ENCODE measurements at regions not wholly inside any gene's neighbourhood (a gene's known extent, or its start where the extent isn't known, plus 50 kb on each side); places are given as distances from the start of the nearest gene placed in this dataset.
"Not testable (repeated sequence)": the region's sequence is repeated elsewhere in the genome, so short reads cannot be mapped to it uniquely, and the experiment has no call there.

DNA sequence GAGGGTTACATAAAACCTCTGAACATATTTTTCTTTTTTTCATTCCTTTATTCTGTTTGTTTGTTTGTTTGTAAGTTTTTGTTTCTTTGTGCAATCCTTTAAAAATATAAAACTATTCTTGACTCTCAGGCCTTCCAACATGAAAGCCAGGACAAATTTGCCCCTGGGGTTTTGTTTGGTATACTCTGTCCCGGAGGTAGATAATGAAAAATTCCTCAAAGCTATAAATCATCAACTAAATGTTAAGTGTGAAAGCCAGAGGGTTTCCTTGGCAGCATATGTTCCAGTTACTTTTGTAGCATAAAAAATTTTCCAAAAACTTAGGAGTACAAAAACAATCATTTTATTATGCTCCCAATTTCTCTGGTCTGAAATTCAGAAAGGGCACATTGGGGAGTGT, 1084.3 kb upstream of the GJE1 start:
- no peak for DNase-seq

DNA sequence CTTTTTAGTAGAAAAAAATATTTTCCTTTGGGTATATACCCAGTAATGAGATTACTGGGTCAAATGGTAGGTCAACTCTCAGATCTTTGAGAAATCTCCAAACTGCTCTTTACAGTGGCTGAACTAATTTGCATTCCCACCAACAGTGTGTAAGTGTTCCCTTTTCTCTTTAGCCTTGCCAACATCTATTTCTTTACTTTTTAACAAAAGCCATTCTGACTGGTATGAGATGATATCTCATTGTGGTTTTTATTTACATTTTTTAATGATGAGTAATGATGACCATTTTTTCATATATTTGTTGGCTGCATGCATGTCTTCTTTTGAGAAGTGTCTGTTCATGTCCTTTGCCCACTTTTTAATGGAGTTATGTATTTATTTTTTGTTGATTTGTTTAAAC, 1086.2 kb upstream of the GJE1 start:
- DNase-seq, result not testable (repeated sequence)

DNA sequence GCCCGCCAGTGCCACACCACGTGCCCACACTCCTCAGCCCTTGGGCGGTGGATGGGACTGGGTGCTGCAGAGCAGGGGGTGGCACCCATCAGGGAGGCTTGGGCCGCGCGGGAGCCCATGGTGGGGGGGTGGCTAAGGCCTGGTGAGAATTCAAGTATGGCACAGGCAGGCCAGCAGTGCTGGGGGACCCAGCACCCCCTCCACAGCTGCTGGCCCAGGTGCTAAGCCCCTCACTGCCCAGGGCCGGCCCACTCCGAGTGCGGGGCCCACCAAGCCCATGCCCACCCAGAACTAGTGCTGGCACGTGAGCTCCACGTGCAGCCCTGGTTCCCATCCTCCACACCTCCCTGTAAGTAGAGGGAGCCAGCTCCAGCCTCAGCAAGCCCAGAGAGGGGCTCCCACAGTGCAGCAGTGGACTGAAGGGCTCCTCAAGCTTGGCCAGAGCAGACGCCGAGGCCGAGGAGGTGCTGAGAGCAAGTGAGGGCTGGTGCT, 1091.1 kb upstream of the GJE1 start:
- DNase-seq, result no peak

DNA sequence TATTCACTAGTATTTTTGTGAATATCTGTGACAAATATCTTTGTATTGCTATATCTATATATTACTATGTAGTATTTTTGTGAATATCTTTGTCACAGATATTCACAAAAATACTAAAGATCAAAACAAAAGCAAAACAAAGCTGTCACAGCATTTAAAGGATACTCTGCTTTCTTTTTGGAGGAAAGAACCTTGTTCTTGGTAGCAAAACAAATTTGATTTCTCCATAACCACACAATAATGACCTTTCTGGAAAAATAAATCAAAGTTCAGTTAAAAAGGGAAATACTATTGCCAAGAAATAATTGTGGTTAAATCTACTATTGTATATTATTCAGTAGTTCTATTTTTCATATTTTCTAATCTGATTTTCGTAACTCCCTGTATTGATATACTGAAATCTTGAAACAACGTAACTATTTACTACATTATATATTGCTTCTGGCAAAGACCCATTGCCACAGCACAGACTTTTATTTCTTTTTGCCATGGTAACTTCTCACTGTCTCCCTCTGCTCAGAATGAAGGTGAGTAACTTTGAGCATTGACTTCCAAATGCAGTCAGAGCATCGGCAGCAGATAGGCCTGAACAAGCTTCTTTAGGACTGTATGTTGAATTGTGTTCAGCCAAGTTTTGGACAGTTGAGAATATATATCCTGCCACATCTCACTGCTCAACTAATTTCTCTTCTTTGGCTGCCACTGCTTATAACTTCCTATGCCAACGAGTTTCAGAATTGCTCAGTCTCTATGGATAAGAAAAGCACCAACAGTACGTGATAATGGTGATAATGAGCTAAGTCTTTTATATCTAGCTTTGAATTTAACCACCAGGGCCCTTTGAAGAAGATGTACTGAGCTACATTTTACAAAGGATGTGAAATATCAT, 1097.2 kb upstream of the GJE1 start:
- no peak for DNase-seq

DNA sequence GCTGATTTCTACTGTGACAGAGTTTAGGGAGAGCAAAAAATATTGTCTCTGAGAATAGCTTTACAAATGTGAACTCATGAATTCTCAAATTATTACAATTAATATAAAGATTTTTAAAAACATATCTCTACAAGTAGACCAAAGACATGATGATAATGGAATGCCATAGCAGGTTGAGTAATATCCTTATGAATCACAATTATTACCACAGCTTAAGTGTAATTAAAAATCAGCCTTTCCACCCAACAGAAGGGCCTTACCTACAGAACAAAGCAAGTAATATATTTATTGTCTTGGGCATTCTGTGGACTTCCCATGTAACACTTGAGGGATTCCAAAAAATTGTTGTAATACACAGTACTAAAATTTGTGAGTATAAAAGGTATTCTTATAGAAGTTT, 1099.6 kb upstream of the GJE1 start:
- DNase-seq, result no peak

DNA sequence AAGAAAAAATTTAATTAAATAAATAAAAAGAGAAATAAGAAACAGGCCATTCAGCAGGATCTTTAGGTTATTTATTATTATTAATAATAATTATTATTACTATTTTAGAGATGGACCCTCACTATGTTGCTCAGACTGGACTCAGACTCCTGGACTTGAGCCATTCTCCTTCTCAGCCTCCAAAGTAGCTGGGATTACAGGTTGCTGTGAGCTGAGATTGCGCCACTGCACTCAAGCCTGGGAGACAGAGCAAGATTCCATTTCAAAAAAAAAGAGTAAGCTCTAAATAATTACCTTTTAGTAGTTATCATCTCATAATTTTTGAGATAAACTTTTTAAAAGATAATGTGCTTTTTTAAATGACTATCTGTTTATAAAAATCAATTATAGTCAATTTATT, 1102.8 kb upstream of the GJE1 start:
- no peak for DNase-seq

DNA sequence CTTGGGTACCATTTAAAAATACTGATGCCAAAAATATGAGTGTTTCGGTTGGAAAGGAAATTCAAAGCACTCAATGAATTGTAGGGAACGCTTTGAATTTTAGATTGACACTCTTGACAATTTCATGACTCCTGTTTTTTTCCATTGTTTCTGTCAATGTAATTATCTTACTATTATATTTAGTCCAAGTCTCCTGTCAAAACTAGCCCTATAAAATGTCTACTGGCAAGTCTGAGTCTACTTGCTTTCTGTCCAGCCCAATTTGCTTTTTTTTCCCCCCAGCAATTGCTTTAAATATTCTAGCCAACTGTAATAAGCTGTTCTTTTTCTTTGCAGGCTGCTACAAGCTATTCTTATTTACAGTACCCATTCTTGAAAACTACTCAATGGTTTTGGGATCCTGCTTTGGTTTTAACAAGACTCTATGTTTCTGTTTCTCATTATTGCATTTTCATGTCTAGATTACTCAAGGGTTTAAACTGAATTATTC, 1103.9 kb upstream of the GJE1 start:
- DNase-seq, result peak; percentile 36

DNA sequence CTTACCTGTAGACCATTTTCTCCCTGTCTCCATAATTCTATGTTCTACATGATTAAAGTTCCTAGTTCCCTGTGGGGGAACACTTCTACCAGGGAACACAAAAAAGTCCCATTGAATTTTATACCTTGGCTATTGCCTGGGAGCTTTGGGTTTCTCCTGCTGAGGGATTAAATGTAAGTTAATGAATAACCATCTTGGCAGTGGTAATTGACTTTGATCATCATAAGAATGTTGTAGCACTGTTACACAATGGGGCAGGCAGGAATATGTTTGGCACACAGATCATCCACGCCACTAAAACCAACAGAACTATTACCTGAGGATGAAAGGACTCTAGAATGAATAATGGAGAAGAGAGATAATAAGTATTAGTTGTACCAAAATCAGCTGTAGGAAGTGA, 1106.2 kb upstream of the GJE1 start:
- DNase-seq, result no peak

DNA sequence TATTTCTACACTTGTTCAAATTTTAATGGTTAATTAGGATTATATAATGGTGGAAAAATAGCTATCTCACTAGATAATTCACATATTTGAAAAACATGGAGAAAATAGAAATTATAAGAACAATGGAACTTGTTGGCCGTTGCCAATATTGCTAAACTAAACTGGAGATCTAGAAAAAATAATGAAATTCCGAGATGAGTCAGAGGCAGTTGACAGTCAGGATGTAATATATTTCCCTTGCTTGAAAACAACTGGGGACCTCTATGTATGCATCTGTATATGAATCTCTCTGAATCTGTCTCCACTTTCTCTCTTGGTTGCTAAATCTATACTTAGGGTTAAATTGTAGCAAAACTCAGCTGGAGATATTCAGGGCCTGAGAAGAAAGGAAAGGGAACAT, 1108.2 kb upstream of the GJE1 start:
- no peak for DNase-seq

DNA sequence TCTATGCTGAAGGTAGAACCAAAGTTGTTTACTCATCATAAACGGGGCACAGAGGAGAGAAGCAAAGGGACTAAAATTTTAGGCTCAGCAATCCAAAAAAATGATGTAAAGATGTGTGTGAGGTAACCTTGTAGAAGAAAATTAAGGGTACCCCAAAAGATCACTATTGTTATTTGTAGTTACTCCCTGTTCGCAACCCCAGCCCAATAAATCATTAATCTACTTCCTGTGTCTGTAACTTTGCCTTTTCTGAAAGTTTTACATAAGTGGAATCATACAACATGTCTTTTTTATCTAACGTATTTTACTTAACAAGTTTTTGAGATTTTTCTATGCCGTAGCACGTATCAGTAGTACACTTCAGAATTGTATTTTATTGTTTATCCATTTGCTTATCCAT, 1114.8 kb upstream of the GJE1 start:
- no peak for DNase-seq

DNA sequence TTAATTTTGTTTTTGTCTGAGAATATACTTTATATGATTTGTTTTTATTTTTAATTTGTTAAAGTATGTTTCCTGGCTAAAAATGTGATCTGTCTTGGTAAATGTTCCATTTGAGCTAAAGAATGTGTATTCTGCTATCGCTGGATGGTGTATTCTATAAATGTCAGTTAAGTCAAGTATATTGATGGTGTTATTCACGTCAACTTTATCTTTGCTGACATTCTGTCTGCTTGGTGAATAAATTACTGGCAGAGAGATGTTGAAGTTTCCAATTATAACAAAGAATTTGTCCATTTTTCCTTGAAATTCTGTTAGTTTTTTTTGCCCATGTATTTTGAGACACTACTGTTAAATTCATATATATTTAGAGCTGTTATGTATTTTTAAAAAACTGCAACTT, 1131.8 kb upstream of the GJE1 start:
- no peak for DNase-seq

DNA sequence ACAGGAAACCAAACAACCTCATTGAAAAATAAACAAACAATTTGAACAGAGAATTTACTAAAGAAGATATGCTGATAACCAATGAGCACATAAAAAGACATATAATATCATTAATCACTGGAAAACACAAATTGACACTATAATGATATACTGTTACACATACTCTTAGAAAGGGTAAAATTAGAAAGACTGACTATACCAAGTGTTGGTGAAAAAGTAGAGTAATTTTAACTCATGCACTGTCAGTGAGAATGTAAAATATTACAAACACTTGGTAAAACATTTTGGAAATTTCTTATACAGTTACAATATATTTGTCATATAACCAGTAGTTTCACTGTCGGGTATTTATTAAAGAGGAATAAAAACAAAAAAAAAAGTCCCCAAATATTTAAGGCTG, 1139.2 kb upstream of the GJE1 start:
- no peak for DNase-seq

DNA sequence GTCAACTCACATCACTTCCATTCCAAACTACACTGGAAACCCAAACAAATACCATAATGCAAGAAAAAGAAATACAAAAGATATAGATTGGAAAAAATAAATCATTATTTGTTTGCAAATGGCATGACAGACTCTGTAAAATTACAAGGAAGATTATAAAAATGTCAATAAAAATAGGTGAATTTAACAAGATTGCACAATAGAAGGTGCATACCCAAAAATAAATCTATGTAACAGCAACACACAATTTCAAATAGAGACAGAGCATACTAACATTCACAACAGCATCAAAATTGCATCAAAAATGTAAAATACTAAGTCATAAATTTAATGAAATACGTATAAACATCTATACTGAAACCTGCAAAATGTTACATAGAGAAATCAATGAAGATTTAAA, 1140.0 kb upstream of the GJE1 start:
- no peak for DNase-seq

DNA sequence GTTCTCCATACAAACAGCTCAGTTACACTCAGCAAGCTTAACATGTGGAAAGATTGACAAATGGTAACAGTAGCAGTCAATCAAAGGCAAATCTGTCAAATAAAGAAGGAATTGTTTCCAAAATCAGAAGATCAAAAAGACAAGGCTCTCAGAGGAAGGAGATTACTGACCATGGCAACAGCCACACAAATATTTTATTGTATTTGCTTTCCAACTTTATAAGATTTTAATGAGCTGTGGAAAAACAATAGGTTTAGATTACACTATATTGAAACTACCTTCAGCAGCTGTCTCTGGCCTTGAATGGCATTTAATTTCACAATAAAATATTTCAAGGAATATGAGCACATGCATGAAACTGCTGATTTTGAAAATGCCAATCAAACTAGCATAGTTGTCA, 1143.9 kb upstream of the GJE1 start:
- DNase-seq, result no peak

DNA sequence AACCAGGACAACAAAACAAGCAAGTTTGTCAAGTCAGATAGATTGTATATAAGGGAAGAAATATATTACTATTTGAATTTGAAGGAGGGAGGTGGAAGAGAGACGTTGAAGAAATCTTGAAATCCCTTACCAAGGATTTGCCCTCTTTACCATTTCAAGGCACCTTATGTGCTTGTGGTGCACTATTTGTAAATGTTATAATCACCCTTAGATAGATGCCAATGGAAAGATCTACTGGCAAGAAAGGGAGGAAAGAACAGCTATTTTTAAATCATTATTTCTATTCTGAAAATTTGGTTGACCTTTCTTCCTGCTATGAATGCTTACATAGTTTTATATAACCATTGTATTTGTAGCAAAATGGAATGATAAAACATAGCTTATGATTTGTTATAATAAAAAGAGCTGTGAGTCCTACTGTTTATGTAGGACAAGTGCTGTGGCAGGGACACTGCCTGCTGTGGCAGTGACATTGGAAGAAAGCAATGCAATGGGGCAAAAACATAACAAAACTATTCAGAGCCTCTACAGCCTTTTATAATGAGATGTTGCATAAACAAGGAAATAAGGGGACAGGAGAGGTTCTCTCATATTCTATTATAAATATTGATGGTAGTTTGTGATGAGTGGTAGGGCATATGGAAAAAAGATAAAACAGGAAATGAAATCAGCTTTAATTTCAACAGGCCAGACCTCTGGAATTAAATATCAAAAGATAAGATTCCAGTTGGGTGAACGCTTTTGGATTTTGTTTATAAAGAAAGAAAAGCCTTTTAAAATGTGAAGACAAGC, 1145.2 kb upstream of the GJE1 start:
- DNase-seq, result no peak

DNA sequence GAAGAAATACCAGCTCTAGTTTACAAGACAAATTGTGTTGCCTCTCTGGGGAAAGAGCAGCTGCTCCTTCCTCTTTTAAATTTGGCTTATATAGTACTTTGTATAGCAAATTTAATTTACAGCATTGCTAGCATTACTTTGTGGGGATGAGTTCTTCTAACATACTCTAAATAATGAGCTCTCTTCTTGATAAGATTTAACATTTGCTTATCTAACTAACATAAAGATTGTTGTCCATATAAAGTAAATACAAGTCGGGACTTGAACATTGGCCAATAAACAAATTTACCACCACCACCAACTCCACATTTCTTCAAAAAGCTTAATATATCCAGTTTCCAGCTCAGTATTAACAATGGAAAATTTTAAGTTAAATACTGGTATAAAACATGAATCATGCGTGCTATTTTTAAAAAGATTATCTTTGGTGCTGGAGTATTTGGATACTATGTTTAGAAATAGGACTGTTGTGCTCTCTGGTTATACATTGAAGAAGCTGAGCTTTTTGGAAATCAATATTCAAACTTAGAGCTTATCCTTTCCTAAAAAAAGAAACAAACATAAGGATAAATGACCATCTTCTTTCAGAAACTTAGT, 1146.9 kb upstream of the GJE1 start:
- DNase-seq, result no peak

DNA sequence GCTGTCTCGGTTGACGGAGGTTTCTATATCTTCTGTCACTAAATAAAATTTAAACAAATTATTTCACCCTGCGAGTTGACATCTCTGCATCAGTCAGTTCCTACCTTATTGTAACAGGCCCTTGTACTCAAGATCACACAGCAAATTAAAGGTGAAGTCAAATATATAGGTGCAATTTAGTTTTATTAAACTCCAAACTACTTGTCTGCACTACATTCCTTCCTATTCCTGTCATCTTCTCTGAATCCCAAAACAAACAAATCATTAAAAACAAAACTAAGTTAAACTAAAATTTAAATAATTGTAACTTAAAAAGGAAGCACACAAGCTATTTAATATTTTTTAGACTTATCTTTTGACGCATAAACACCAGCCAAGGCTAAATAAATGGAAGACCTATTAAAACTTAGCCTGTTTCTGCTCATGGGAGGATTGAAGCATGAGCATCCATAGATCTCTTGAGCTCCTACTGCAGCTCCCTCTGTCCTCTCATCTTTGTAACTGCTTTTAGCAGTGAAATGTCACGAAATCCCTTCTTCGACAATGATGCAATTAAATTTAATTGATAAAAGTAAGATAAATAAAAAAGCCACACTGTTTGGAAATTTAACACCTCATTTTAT, 1152.3 kb upstream of the GJE1 start:
- DNase-seq, result no peak

DNA sequence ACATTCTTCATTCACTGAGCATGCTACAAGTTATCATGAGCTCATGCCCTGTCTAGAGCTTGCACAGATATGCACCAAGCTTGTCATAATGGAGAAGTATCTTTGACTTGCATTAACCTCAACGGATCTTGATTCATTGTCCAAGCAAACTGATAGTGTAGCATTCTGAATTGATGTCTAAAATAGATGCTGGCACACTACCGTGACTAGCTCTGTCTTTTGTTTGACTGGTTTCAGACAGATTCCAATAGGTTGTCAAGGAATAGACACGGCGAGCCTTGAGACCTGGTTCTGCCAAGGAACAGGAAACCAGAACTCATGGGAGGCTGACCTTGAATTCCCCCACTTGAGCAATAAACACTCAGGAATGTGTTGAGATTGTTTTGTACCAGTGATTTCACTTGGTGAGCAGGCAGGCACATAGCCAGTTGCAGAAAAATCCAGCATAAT, 1153.1 kb upstream of the GJE1 start:
- no peak for DNase-seq

DNA sequence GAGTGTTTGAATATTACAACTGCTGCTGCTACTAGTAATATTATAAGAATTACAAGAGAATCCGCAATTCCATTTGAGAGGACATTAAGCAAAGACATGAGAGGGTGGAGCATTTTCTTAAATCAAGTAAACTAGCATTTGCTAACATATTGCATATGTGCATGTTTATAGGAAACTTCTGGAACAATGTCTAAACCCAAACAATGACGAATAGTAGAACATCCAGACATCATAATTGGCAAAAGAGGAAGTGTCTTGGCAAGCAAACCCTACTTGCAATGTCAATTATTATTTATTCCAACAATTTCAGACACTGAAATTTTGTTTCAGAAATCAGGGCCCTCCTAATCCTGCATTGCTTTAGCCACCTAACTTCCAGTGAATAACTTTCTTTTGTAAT, 1155.3 kb upstream of the GJE1 start:
- DNase-seq, result peak; percentile 43

DNA sequence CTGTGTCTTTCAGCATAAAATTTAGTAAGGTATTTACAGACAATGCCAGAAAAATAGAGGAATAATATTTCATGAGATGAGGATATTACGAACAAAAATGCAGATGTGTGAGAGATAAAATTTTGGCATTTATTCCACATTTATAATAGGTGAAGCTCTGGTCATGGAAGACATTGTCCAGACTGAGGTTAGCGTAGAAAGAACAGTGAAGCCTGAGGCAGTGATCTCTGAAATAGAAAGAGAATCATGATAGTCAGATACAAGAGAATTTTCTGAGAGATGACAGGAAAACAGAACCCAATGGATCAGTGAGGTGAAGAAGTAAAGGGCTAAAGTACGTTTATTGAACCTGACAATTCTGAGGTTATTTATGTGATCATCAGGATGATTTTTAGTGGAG, 1155.9 kb upstream of the GJE1 start:
- no peak for DNase-seq

DNA sequence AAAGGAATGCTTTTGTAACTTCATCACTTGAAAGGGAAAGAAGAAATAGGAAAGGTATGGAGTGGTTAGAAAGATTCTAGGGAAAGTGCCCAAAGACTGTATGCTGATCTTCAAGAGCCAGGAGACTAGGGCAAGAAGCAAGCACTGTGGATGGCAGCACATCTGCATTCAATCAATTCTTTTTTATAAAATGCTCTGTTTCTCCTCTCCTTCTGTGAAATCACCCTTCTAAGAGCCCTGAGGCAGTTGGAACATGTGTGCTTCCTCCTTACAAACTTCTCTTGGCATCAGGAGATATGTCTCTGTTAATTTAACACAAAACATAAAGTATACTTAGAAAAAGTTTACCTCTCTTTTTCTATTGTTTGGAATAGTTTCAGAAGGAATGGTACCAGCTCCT, 1162.2 kb upstream of the GJE1 start:
- DNase-seq, result no peak

DNA sequence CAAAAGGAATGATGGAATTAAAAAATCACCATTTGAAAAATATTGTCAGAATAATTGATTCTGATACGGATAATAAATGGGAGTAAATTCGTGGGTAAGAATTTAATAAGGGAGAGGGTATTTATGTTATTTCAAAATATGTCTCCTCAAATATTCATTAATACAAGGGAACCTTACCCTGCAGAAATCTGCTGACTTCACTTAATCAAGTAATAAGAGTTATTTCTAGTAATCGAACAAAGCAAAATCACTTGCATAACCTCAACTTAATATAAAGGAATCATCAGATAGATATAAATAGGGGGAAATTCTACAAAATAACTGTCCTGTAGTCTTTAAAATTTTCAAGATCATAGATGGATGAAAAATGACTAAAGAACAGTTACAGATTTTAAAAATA, 1164.7 kb upstream of the GJE1 start:
- no peak for DNase-seq

DNA sequence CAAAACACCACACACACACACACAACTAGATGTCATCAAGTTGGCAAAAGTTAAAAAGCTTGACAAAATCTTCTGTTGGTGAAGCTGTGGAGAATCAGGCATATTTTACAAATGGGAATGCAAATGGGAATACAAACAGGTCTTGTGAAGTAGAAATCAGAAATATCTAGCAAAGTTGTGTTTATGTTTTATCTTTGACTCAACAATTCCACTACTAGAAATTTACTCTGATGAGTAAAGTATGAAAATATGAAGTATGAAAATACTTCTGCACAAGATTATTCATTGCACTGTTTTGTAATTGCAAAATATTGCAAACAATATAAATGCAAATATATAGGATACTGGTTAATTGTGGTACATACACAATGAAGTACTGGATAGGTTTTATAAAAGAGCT, 1166.0 kb upstream of the GJE1 start:
- no peak for DNase-seq

All from hindlimb muscle (tissue), 1 donor.